ENCODE measurements at regions not wholly inside any gene's neighbourhood (a gene's known extent, or its start where the extent isn't known, plus 50 kb on each side); places are given as distances from the start of the nearest gene placed in this dataset.
"Not testable (repeated sequence)": the region's sequence is repeated elsewhere in the genome, so short reads cannot be mapped to it uniquely, and the experiment has no call there.

DNA sequence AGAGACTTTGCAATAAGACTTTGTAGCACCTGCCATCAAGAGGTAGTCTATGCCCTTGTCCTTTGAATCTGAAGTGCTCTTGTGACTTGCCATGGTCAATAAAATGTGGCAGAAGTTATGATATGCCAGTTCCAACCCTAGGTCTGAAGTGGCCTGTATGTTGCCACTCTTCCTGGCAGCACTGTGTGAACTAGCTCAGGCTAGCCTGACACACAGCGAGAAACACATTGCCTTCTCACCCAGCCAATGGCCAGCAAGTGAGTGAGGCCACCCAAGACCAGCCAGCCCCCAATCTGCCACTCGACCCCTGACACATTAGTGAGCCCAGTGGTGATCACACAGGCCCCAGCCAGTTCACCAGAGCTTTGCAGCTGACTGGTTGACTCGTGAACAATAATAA is 52.7 kb upstream of the OSMR start:
- no peak overlapping the region for H3K4me3 ChIP-seq (ENCODE audit: low read depth, low read length)
- TF ChIP-seq, protein P1, sequence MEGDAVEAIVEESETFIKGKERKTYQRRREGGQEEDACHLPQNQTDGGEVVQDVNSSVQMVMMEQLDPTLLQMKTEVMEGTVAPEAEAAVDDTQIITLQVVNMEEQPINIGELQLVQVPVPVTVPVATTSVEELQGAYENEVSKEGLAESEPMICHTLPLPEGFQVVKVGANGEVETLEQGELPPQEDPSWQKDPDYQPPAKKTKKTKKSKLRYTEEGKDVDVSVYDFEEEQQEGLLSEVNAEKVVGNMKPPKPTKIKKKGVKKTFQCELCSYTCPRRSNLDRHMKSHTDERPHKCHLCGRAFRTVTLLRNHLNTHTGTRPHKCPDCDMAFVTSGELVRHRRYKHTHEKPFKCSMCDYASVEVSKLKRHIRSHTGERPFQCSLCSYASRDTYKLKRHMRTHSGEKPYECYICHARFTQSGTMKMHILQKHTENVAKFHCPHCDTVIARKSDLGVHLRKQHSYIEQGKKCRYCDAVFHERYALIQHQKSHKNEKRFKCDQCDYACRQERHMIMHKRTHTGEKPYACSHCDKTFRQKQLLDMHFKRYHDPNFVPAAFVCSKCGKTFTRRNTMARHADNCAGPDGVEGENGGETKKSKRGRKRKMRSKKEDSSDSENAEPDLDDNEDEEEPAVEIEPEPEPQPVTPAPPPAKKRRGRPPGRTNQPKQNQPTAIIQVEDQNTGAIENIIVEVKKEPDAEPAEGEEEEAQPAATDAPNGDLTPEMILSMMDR (IDR thresholded peaks at IDR 0.05; ENCODE audit: low read depth, low read length, missing control alignments): no peak
- no peak for DNase-seq (ENCODE audit: low read depth)

DNA sequence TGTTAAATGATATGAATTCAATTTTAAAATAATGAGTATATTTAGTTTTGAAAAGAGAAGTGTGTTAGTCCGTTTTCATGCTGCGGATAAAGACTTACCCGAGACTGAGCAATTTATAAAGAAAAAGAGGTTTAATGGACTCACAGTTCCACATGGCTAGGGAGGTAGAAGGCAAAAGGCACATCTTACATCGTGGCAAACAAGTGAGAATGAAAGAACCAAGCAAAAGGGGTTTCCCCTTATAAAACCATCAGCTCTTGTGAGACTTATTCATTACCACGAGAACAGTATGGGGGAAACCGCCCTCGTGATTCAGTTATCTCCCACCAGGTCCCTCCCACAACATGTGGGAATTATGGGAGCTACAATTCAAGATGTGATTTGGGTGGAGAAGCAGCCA is 51.8 kb upstream of the OSMR start:
- not testable (repeated sequence) for DNase-seq (ENCODE audit: low read depth); H3K4me3 ChIP-seq (ENCODE audit: low read depth, low read length)

DNA sequence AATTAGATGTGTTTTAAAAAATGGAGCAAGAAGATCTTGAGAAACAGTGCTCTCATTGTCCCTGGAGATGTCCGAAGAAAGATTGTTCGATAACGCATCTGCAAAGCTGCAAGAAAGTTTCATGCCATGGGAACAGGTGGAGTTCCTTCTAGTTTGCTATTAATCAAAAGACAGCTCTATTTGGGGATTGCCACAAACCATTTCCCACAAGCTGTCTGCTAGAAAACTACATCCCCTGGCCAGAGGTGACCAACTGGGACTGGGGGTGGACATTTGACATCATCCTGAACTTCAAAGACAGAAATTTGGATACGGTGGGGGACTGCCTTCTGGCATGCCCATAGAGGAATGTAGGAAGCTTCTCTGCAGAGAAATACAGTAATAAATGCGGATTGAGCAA is 50.8 kb upstream of the OSMR start:
- H3K4me3 ChIP-seq (ENCODE audit: low read depth, low read length): no peak overlapping the region
- TF ChIP-seq, protein P1 (IDR thresholded peaks at IDR 0.05; ENCODE audit: low read depth, low read length, missing control alignments): no peak
- DNase-seq (ENCODE audit: low read depth): no peak

DNA sequence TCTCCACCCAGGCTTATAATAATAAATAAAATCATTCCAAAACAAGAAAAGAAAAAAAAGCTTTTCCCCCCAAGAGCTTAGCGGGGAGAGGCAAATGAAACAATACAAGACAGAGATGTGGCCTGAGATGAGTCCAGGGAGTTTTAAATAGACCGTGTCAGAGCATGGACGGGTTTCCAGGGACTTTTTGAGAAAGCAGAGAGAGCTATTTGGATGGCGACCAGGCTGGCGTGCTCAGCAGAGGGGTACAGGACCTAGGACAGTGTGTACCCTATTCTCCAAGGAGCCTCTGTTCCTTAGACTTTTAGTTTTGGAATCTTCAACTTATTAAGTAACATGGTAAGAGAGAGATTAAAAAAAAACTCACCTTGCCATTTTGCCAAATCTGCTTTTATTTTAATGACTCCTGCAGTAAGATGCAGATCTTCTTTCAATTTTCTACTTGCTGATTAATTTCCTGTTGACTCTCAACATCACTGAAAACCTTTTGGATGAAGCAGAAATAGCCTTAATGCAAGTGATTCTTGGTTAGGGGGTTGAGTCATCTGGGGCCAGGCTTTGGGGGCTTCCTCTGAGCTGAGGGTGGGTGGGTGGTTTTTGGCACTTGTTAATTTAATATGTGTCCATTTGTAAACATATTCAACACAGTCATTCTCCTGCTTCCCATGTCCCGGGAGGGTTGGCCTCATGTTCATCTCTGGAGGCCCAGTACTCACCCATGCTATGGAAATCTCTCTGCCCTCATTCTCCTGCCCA is 49.6 kb upstream of the OSMR start:
- TF ChIP-seq, protein P1 (IDR thresholded peaks at IDR 0.05; ENCODE audit: low read depth, low read length, missing control alignments): no peak
- H3K4me3 ChIP-seq (ENCODE audit: low read depth, low read length): no peak overlapping the region
- DNase-seq (ENCODE audit: low read depth): no peak

All from GM12864 (cell line).